SK-N-SH (cell line): ENCODE measurements at regions not wholly inside any gene's neighbourhood (a gene's known extent, or its start where the extent isn't known, plus 50 kb on each side); places are given as distances from the start of the nearest gene placed in this dataset.

Experiments used
- EP300 ChIP-seq, 2 experiments: IDR thresholded peaks; 2 replicates each; pipeline versions ENCODE4 v1.4.0 to v1.6.1; 2012; ENCODE audit warnings: borderline replicate concordance in 1 of 2, low read depth in 1 of 2, low read length in 1 of 2
- EZH2phosphoT487 ChIP-seq: fragments of 200-600 bp; sonication (generic); IDR thresholded peaks from 2 replicates; pipeline ENCODE4 v1.6.1; 2017; ENCODE audit warnings: low read depth, mixed run types, mild to moderate bottlenecking, antibody characterized with exemption, moderate library complexity, borderline replicate concordance
- RAD21 ChIP-seq: IDR thresholded peaks from 2 replicates; pipeline ENCODE4 v1.6.1; 2012; ENCODE audit warnings: mild to moderate bottlenecking, low read length
- RCOR1 ChIP-seq: fragments of 150-350 bp; IDR thresholded peaks from 2 replicates; pipeline ENCODE4 v1.6.1; 2017; ENCODE audit warnings: antibody characterized with exemption, low read length
- TF ChIP-seq, protein P1 (sequence below): fragments of 150-350 bp; IDR thresholded peaks from 2 replicates; pipeline ENCODE4 v1.6.1; 2017; ENCODE audit warnings: antibody characterized with exemption, low read length, low read depth, borderline replicate concordance

DNA sequence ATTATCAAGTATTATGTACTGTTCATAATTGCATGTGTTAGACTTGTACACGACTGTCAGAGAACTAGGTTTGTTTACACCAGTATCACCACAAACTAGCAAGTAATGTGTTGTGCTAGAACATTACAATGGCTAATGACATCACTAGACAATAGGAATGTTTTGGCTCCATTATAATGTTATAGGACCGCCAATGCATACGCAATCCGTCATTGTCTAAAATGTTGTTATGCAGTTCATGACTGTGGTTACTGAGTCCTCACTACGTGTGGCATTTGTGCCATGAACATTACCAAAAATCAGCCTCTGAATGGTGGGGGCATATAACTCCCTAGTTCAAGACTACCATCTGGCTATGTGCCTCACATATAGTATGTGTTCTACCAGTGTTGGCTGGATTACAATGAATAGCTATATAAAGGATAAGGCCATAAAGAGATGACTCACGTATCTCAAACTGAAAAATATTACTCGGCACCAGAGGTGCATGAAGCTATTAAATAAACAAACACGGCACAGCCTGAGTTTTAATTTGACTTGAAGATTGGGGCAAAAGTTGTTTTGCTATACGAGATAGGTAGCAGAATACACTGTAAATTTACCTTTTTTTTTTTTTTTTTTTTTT is 89.1 kb upstream of the COL24A1 start:
- TF ChIP-seq EZH2phosphoT487 = no peak
- no peak for TF ChIP-seq EP300 (IDR thresholded peaks at IDR 0.05; ENCODE audit: borderline replicate concordance in 1 of 2, low read depth in 1 of 2, low read length in 1 of 2)
- TF ChIP-seq, protein P1, sequence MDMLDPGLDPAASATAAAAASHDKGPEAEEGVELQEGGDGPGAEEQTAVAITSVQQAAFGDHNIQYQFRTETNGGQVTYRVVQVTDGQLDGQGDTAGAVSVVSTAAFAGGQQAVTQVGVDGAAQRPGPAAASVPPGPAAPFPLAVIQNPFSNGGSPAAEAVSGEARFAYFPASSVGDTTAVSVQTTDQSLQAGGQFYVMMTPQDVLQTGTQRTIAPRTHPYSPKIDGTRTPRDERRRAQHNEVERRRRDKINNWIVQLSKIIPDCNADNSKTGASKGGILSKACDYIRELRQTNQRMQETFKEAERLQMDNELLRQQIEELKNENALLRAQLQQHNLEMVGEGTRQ = no peak
- no peak for TF ChIP-seq RAD21
- no peak for TF ChIP-seq RCOR1
